EL (cell line): ENCODE measurements at regions not wholly inside any gene's neighbourhood (a gene's known extent, or its start where the extent isn't known, plus 50 kb on each side); places are given as distances from the start of the nearest gene placed in this dataset.

ENCODE experiments used
- DNase-seq: peaks from one replicate; pipeline ENCODE4 v3.0.0-alpha.2; 2016

- no peak for DNase-seq
Observed at GRCh38 chr17:11077673-11078072, 163.3 kb upstream of the SHISA6 start.

GRCh38 chr17:11074451-11074850 is 166.6 kb upstream of the SHISA6 start:
- no peak for DNase-seq

GRCh38 chr17:11056926-11057325 is 184.1 kb upstream of the SHISA6 start:
- no peak for DNase-seq

GRCh38 chr17:11053846-11054245 is 187.2 kb upstream of the SHISA6 start:
- DNase-seq = no peak

- no peak for DNase-seq
Observed at GRCh38 chr17:11049539-11049938, 191.5 kb upstream of the SHISA6 start.

DNA sequence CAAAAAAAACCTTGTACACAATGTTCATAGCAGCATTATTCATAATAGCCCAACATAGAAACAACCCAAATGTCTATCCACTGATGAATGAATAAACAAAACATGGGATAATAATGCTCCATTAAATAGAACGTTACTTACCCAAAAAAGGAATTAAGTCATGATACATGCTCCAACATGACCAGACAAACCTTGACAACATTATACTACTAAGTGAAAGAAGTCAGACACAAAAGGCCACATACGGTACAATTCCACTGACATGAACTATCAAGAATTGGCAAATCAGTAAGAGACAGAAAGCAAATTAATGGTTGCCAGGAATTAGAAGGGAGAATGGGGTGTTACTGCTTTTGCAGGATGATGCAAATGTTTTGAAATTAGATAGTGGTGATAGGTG is 193.8 kb upstream of the SHISA6 start:
- no peak for DNase-seq

GRCh38 chr17:11039342-11039741 is 201.5 kb upstream of the PIRT start:
- DNase-seq = no peak

DNA sequence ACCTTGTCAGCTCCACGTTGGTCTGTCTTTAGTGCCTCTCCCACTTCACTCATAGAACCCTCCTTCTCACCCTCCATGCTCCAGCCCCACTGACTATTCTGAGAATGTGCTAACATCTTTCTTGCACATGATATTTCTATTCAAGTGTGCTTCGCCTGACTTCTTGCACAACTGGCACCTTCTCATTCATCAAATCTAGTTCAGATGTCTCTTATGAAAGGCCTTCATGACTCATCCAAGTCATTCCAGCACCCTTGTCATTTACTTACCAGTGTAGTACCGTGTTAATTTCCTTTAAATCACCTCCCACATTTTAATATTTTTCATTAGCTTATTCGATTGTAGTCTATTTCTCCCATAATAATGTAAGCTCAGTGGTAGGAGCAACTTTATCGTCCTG is 197.8 kb upstream of the PIRT start:
- no peak for DNase-seq

GRCh38 chr17:11031787-11032186 is 193.9 kb upstream of the PIRT start:
- DNase-seq = no peak

DNA sequence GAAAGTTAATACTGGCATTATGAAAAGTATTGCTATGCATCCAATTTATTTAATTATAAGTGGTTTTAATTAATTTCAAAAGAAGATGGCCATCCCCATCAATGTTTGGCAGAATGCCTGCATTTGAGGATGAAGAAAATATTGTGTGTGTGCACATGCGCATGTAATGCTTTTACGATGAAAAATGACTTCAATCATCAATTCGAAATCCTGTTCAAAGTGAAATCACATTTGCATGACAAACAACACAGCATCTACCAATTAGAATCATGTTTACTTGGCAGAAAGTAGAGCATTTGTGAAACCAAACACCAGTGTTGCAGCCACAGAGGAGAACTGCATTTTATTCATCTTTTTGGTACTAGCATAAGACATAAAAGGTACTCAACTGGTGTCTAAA is 191.9 kb upstream of the PIRT start:
- no peak for DNase-seq

DNA sequence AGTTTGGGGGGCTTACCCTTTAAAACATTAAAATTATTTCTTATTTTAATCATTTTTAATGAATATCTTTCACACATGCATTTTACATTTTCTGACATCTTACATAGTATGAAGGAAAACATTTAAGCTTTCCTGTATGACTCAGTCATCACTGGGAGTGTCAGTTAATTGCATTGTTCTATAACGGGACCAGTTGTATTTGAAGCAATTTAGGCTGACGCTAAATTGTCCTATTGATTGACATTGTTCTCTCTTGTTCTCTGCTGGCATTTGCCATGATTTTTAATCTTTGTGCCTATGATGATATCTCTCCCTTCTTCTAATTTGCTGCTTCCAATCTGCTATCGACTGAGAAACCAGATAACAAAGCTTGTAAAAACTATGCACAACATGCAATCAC is 190.5 kb upstream of the PIRT start:
- DNase-seq = no peak

DNA sequence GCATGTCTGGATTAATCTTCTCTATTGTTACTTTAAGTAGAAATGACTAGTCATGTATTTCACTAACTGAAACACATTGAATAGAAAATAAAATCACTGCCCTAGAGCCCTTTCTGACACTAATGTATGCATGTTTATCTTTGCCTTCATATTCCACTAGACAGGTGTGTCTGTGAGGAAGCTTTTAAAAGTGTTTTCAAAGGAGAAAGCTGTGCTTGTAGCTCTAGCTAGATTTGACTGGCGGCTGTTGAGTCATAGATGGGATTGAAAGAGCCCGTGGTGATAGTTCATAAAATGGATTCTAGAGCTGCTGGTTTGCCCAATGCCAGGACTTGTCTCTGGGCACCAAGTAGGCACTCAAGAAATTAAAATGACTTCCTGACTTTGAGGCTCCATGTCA is 189.0 kb upstream of the PIRT start:
- DNase-seq = no peak

GRCh38 chr17:11023639-11024479 is 186.0 kb upstream of the PIRT start:
- DNase-seq = no peak

GRCh38 chr17:11006530-11006929 is 168.6 kb upstream of the PIRT start:
- DNase-seq = no peak

DNA sequence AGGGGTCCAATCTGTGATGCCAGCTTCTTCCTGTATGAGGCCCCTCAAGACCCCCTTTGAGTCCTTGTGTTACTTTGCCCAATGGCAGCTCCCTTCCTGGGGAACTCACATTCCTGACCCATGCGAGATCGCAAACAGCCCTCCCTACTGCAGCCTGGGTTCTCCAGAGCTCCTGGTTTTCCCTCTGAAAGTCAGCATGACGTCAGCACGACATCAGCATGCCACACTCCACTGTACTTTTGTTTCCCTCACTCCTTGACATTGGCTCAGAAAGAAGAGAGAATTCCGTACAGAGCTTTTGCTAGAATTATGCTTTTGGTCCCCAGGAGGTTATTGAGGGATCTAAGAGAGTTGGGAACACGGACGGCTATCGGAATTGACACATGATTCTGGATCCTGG is 168.1 kb upstream of the PIRT start:
- no peak for DNase-seq

DNA sequence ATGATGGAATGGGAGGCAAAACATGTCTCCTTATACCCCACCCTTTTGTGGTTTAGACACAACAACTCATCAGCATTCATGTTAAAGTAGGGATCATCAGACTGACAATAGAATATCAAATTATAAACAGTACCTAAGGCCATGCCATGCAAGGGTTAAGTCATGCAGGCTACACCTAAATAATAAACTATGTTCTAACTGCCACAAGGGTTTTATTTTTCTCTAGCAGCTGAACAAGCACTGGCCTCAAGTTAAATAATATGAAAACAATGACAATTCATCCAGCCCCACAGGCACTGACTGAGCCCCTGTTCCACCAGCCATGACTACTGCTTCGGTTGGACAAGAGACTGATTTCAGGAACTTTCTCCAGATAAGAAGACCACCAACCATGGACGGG is 164.5 kb upstream of the PIRT start:
- no peak for DNase-seq

- no peak for DNase-seq
Observed at GRCh38 chr17:11001651-11002050, 163.8 kb upstream of the PIRT start.

GRCh38 chr17:10999484-10999883 is 161.6 kb upstream of the PIRT start:
- no peak for DNase-seq

GRCh38 chr17:10993126-10993525 is 155.2 kb upstream of the PIRT start:
- DNase-seq = no peak

DNA sequence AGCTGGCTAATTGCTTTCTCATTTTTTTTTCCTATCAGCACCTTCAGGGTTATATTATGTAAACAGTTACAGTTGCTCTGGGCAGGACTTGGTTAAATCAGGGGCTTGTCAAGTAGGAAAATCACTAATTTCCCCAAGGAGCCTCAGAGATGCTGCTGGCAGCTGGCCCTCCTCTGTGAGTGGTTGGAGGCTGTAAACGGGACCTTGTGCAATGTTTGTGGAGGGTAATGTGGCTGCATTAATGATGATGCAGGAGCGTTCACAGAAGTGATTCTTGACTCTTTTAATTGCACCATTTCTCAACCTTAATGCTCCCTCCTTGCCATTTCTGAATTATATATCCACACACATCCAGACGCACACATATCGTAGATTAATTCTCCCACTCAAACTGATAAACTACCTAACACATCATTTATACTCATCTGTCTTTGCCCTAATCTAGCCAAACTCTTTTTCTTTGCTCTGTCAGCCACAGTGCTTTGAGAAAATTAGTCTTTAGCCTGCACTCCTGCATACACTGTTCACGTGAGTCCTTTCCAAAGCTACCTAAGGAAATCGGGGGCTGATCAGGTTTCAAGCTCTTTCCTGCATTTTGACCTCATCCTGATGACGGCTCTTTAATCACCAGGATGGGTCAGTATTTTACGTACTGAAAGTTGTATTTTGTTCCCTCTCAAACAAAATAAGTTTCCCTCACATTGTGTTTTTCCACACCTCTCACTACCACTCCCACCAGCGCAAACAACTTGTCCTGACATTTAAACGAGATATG is 154.4 kb upstream of the PIRT start:
- no peak for DNase-seq

DNA sequence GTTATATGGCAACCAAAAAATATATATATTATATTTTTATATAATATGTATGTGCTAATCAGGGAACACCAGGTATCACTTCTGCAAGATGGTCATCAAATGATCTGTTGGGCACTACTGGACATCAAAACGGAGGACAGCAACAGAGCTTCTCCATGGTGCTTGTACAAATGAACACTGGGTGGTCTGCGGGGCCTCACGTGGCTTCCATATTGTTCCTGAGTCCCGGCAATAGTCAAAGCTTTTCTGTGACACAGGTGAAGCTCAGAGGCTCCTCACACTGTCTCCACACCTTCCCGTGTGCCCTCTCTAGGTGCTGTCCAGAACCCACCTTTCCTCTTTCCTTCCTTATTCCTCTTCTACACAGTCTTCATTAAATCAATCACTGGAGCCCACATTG is 149.9 kb upstream of the PIRT start:
- no peak for DNase-seq

GRCh38 chr17:10984220-10984619 is 146.3 kb upstream of the PIRT start:
- DNase-seq = no peak

GRCh38 chr17:10976401-10976800 is 138.5 kb upstream of the PIRT start:
- no peak for DNase-seq

GRCh38 chr17:10968007-10968406 is 130.1 kb upstream of the PIRT start:
- no peak for DNase-seq

DNA sequence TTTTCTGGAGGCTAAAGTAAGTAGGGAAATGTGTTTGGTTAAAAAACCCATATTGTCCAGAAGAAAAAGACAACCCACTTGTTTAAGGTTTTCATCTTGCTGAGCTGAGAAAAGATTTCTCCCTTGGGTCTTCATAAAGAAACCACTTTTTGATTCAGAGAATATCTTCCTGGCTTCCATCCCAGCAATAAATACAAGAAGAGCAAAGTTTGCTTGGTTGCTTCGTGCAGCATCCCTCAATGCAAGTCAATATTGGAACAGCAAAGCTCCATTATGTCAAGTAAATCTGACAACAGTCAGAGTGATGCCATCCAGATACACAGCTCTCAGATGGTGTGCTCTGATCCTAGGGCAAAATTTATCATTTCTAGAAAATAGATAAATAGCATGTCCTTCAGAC is 118.9 kb upstream of the PIRT start:
- no peak for DNase-seq
